ENCODE measurements at regions not wholly inside any gene's neighbourhood (a gene's known extent, or its start where the extent isn't known, plus 50 kb on each side); places are given as distances from the start of the nearest gene placed in this dataset.
A peak's percentile ranks its signal among the peaks of the same experiment; 100 is the strongest.

DNA sequence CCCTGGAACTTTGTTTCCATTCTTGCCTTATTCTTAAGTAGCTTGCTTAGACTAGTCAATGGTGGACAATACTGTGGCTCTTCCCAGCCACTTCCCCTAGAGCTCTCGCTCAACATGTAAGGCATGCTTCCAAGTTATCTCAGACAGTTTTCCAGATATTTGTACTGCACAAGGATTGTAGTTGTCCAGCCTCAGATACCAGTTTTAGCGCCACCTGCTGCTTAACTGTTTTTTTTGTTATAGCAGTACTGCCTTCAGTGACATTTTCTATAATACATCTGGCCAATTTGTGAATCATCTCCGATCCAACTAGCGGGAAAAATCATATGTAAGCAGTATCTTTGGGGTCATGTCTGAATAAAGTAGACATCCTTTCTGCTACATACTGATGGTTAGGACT, 346.7 kb upstream of the ADGRL4 start:
- TF ChIP-seq POLR2AphosphoS5 (IDR thresholded peaks at IDR 0.05; ENCODE audit: low read depth, low read length) (no peak), SIN3A (IDR thresholded peaks at IDR 0.05; ENCODE audit: borderline replicate concordance, insufficient read depth, low read depth, low read length) (no peak)
- TF ChIP-seq, protein P1, sequence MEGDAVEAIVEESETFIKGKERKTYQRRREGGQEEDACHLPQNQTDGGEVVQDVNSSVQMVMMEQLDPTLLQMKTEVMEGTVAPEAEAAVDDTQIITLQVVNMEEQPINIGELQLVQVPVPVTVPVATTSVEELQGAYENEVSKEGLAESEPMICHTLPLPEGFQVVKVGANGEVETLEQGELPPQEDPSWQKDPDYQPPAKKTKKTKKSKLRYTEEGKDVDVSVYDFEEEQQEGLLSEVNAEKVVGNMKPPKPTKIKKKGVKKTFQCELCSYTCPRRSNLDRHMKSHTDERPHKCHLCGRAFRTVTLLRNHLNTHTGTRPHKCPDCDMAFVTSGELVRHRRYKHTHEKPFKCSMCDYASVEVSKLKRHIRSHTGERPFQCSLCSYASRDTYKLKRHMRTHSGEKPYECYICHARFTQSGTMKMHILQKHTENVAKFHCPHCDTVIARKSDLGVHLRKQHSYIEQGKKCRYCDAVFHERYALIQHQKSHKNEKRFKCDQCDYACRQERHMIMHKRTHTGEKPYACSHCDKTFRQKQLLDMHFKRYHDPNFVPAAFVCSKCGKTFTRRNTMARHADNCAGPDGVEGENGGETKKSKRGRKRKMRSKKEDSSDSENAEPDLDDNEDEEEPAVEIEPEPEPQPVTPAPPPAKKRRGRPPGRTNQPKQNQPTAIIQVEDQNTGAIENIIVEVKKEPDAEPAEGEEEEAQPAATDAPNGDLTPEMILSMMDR (IDR thresholded peaks at IDR 0.05) = peak; percentile 55
- TF ChIP-seq, protein P2, sequence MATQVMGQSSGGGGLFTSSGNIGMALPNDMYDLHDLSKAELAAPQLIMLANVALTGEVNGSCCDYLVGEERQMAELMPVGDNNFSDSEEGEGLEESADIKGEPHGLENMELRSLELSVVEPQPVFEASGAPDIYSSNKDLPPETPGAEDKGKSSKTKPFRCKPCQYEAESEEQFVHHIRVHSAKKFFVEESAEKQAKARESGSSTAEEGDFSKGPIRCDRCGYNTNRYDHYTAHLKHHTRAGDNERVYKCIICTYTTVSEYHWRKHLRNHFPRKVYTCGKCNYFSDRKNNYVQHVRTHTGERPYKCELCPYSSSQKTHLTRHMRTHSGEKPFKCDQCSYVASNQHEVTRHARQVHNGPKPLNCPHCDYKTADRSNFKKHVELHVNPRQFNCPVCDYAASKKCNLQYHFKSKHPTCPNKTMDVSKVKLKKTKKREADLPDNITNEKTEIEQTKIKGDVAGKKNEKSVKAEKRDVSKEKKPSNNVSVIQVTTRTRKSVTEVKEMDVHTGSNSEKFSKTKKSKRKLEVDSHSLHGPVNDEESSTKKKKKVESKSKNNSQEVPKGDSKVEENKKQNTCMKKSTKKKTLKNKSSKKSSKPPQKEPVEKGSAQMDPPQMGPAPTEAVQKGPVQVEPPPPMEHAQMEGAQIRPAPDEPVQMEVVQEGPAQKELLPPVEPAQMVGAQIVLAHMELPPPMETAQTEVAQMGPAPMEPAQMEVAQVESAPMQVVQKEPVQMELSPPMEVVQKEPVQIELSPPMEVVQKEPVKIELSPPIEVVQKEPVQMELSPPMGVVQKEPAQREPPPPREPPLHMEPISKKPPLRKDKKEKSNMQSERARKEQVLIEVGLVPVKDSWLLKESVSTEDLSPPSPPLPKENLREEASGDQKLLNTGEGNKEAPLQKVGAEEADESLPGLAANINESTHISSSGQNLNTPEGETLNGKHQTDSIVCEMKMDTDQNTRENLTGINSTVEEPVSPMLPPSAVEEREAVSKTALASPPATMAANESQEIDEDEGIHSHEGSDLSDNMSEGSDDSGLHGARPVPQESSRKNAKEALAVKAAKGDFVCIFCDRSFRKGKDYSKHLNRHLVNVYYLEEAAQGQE (IDR thresholded peaks at IDR 0.05; ENCODE audit: insufficient read depth in 1 of 2, low read depth in 2 of 2, low read length in 1 of 2) = no peak

All from Panc1 (cell line).